GM19238 (cell line): ENCODE measurements at regions not wholly inside any gene's neighbourhood (a gene's known extent, or its start where the extent isn't known, plus 50 kb on each side); places are given as distances from the start of the nearest gene placed in this dataset.

ENCODE experiments used
- DNase-seq: peaks from one replicate; pipeline ENCODE4 v3.0.0; 2011; ENCODE audit warnings: low spot score; ENCODE audit not compliant: insufficient read length

- no peak for DNase-seq
Observed at GRCh38 chr7:32147546-32148268, 77.5 kb upstream of the PDE1C start.

- DNase-seq: no peak
Observed at GRCh38 chr7:32145911-32146310, 75.7 kb upstream of the PDE1C start.

- no peak for DNase-seq
Observed at GRCh38 chr7:32144676-32145075, 74.5 kb upstream of the PDE1C start.

GRCh38 chr7:32143301-32143700 is 73.1 kb upstream of the PDE1C start:
- DNase-seq: no peak

GRCh38 chr7:32142649-32143048 is 72.4 kb upstream of the PDE1C start:
- DNase-seq: no peak

- no peak for DNase-seq
Observed at GRCh38 chr7:32140210-32140939, 70.2 kb upstream of the PDE1C start.

- DNase-seq: no peak
Observed at GRCh38 chr7:32137059-32137458, 66.9 kb upstream of the PDE1C start.

- no peak for DNase-seq
Observed at GRCh38 chr7:32131091-32131490, 60.9 kb upstream of the PDE1C start.

GRCh38 chr7:32126843-32127242 is 56.6 kb upstream of the PDE1C start:
- no peak for DNase-seq
